NCI-H128 (cell line): ENCODE measurements at regions not wholly inside any gene's neighbourhood (a gene's known extent, or its start where the extent isn't known, plus 50 kb on each side); places are given as distances from the start of the nearest gene placed in this dataset.

Experiments used
- DNase-seq: peaks from one replicate; lab custom pipeline; 2025; ENCODE audit not compliant: unreplicated experiment; lab: John Stamatoyannopoulos, UW

DNA sequence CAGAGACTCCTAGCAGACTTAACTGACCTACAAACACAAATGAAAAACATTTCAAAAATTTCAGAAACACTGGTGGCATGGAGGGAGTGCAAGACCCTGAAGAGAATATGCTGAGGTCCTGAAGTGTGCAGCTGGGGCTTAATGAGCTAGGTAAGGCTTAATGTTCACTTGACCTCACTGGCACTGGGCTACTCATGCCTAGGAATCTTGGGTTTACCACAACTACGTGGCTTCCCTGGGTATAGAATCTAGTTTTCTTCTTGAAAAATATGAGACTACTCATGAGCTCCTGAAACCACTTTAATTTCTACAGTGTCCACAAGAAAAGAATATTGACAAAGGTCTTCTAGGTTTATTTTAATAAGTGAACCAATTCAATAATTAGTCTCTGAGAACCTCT is 139.8 kb downstream of the HNMT start:
- DNase-seq: no peak

GRCh38 chr2:138105358-138105757 is 141.1 kb downstream of the HNMT start:
- no peak for DNase-seq

- no peak for DNase-seq
Observed at GRCh38 chr2:138106606-138107005, 142.3 kb downstream of the HNMT start.

- DNase-seq: no peak
Observed at GRCh38 chr2:138107288-138107687, 143.0 kb downstream of the HNMT start.

GRCh38 chr2:138110453-138111083 is 146.3 kb downstream of the HNMT start:
- no peak for DNase-seq

DNA sequence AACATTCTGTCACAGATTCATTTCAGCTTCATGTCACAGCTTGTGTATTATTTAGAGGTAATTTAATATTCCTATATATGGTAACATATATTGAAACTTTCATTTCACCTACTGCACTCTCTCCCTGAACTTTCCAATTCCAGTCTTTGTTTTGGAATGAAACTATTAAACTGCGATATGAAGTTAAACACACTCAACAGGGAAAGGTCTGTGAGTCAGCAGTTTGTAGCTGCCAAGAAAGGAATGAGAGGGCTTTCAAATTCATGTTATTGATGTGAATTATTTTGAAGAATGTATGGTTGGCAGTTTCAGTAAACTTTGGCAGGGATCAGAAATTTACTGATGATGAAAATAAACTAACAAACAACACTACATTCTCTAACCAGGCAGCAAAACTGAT is 148.3 kb downstream of the HNMT start:
- no peak for DNase-seq

DNA sequence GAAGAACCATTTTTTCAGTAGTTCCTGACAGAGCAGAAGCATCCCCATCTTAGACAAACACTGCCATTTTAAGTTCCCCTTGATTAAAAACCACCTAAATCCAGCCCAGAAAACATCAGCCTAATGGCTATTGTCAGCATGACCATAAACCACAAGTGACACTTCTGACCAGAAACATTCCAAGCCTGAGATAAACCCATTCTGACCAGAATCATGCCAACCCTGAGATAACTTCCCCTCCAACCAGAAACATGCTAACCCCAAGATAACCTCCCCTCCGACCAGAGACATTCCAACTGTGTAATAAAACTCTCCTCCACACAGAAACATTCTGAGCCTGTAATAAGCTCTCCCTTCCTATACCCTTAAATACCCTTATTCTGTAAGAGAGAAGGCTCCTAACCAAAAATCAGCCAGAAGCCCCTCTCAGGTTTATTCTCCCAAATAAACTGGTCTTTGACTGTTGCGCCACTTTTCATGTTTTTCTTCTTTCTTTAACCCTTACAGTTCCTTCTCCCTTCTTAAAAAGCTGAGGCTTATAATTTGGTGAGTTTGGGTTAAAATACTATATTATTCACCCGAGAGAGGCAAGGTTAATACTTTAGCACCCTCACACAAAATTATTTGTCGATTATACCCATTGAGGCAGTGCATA is 149.7 kb downstream of the HNMT start:
- DNase-seq: no peak

DNA sequence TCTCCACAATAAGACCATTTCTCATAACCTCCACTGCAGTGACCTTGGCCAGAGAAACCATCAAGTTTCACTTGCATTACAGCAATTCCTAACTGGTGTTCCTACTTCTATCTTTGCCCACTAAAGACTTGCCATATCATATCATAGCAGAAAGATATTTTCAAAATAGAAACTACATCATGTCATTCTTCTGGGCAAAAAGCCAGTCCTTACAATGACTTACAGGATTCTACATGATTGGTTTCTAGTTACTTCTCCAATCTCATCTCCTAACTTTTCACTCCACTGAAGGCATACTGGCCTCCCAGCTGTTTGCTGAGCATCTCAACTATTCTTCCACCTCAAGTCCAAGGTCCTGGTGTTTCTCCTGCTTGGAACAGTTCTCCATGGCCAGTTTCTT is 151.4 kb downstream of the HNMT start:
- DNase-seq: no peak

DNA sequence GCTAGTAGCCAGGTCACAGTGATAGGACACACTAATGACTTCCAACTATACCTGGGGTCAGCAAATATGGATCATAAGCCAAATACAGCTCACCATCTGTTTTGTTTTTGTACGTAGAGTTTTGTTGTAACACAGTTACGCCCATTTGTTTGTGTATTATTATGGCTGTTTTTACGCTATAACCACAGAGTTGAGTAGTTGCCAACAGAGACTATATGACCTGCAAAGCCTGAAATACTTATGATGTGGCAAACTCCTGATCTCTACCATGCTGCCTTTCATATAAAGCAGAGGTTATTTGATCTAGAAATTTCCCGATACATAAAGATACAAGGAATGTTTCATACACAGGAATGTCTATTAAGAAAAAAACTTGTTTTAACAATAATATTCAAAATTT is 152.2 kb downstream of the HNMT start:
- DNase-seq: no peak

DNA sequence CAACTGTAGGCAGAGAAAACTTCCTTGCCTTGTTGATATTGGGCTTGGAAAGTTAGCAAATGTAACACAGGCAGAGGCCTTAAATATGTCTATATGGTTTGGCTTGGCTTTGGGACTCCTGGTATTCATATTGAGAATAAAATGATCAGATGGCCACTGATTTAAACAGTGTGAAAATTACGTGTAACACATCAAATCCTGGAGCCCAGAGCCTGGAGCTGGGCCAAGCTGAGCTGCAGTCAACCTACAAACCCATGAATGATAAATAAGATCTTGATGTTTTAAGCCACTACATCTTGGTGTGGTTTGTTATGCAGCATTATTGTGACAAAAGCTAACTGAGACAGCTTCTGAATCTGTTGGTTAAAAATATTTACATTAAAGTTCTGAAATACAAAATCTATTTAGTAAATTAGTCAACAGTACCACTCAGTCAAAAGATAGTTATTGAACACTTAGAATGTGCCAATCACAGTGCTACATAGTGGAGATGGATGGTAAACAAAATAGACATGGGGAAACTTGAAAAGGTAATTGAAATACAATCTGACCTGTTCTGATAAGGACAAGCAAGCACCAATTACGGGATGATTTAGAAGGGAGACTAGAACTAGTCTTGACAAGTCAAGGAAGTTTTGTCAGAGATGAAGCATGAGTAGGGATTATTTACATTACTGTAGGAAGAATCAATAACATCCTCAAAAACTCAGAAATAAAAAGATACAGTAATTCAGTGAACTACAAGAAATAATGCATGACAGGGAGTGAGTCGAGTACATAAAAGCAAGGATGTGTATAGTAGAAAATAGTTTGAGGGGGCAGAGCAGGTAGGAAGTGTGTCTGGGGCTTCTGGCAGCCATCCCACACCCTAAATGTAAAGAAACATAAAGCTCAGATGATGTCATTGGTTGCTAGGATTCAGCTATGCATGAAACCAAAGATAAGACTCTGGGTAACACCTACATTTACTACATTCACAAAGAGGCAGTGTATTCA is 157.7 kb downstream of the HNMT start:
- no peak for DNase-seq

DNA sequence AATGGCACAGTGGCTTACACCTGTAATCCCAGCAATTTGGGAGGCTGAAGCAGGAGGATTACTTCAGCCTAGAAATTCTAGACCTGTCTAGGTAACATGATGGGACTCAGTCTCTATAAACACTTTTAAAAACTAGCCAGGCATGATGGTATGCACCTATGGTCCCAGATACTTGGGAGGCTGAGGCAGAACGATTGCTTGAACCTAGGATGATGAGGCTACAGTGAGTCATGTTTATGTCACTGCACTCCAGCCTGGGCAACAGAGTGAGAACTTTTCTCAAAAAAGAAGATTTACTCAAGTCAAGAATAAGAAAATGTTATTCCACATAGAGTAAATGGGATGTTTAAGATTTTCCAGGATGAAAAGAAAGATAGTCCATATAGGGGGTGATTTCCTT is 158.6 kb downstream of the HNMT start:
- DNase-seq: no peak

DNA sequence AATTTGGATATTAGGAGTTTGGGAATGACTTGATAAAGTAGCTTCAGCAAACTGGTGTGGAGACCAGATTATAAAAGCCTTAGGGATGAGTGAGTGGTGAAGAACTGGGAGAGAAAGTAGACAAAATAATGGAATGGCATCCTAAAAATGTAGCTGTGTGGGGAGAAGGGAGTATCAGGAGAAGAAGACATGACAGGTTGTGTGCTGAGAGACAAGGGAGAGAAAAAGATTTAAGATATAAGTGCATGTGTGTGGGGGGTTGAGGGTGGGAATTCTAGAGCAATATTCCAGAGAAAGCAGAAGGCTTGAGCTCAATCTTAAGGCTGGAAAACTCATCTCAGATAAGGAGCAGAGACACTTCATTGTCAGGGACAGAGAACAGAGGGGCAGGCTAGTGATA is 159.5 kb downstream of the HNMT start:
- no peak for DNase-seq

GRCh38 chr2:138124521-138124920 is 160.2 kb downstream of the HNMT start:
- DNase-seq: no peak

GRCh38 chr2:138125306-138126288 is 161.3 kb downstream of the HNMT start:
- no peak for DNase-seq

GRCh38 chr2:138132108-138132507 is 167.8 kb downstream of the HNMT start:
- no peak for DNase-seq

DNA sequence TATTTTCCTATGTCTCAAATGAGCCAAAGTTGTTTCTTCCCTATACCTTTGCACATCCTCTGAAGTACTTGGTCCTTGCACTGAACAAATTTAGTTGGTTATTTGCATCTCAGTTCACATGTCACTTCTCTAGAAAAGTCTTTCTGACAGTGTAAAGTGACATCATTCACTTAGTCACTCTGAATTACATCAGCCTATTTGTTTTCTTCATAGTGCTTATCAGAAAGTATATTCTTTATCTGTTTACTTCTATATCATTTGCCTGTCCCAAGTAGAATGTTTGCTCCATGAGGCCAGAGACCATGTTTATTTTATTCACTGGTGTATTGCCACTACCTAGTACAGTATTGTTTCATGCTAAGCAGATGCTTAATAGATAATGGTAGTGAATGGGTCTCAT is 173.7 kb downstream of the HNMT start:
- no peak for DNase-seq

- DNase-seq: no peak
Observed at GRCh38 chr2:138147796-138148195, 183.5 kb downstream of the HNMT start.

- no peak for DNase-seq
Observed at GRCh38 chr2:138155304-138155703, 191.0 kb downstream of the HNMT start.

- no peak for DNase-seq
Observed at GRCh38 chr2:138157372-138157771, 193.1 kb downstream of the HNMT start.

DNA sequence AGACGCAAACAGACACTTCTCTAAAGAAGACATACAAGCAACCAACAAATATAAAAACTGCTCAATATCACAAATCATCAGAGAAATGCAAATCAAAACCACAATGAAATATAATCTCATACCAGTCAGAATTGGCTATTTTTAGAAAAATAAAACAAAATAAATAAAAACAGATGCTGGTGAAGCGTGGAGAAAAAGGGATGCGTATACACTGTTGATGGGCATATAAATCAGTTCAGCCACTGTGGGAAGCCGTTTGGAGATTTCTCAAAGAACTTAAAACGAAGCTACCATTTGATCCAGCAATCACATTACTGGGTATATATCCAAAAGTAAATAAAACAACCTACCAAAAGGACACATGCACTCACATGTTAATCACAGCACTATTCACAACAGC is 206.2 kb downstream of the HNMT start:
- no peak for DNase-seq

GRCh38 chr2:138171244-138171643 is 207.0 kb downstream of the HNMT start:
- no peak for DNase-seq
